OCI-LY3 (cell line): ENCODE measurements at regions not wholly inside any gene's neighbourhood (a gene's known extent, or its start where the extent isn't known, plus 50 kb on each side); places are given as distances from the start of the nearest gene placed in this dataset.

Experiments
- H2AFZ ChIP-seq: fragments of 200-600, 300-600 bp; shearing (Covaris generic); 2 replicates; pipeline ENCODE4 v1.6.0; 2014; ENCODE audit warnings: antibody characterized with exemption, low read depth, low read length
- H3K27ac ChIP-seq: fragments of 200-600, 300-600 bp; sonication (generic); 2 replicates; pipeline ENCODE4 v1.5.1; 2014; ENCODE audit warnings: mild to moderate bottlenecking, low read length, moderate library complexity, mixed read lengths
- H3K27me3 ChIP-seq: fragments of 200-600, 300-600 bp; sonication (generic); 2 replicates; pipeline ENCODE4 v1.6.1; 2014; ENCODE audit warnings: low read depth, low read length, mixed read lengths
- H3K36me3 ChIP-seq: fragments of 200-600, 300-600 bp; sonication (generic); replicated peaks from 2 replicates; pipeline ENCODE3; 2014; ENCODE audit warnings: low read depth, low read length, mixed read lengths
- H3K4me1 ChIP-seq: fragments of 300-600, 200-600 bp; sonication (generic); 2 replicates; pipeline ENCODE4 v1.6.1; 2014; ENCODE audit warnings: low read length, mixed read lengths
- H3K4me2 ChIP-seq: fragments of 200-600, 300-600 bp; sonication (generic); 2 replicates; pipeline ENCODE4 v1.6.1; 2014; ENCODE audit warnings: low read length, mixed read lengths
- H3K4me3 ChIP-seq: fragments of 300-600, 200-600 bp; sonication (generic); 2 replicates; pipeline ENCODE4 v1.5.1; 2014; ENCODE audit warnings: antibody characterized with exemption, mild to moderate bottlenecking, low read length, moderate library complexity
- H3K79me2 ChIP-seq: fragments of 300-600, 200-600 bp; shearing (Covaris generic); 2 replicates; pipeline ENCODE4 v1.6.1; 2014; ENCODE audit warnings: mild to moderate bottlenecking, low read length, mixed read lengths
- H3K9ac ChIP-seq: fragments of 300-600, 200-600 bp; shearing (Covaris generic); 2 replicates; pipeline ENCODE4 v1.6.0; 2014; ENCODE audit warnings: mild to moderate bottlenecking, low read length, moderate library complexity
- H3K9me3 ChIP-seq: fragments of 200-600, 300-600 bp; shearing (Covaris generic); 2 replicates; pipeline ENCODE4 v1.6.1; 2014; ENCODE audit warnings: low read length, mixed read lengths; ENCODE audit not compliant: insufficient read depth
- H4K20me1 ChIP-seq: fragments of 200-600, 300-600 bp; sonication (generic); 2 replicates; pipeline ENCODE4 v1.6.1; 2016; ENCODE audit warnings: low read length, mixed read lengths; ENCODE audit not compliant: insufficient read depth
- EZH2phosphoT487 ChIP-seq: fragments of 200-600 bp; shearing (Covaris generic); IDR thresholded peaks from 2 replicates; pipeline ENCODE4 v1.6.1; 2018; ENCODE audit warnings: antibody characterized with exemption, mixed run types, low read depth
- TF ChIP-seq, protein P1 (sequence below): fragments of 200-600, 300-600 bp; sonication (generic); IDR thresholded peaks from 2 replicates; pipeline ENCODE4 v1.5.1; 2014; ENCODE audit warnings: antibody characterized with exemption, low read length, low read depth

DNA sequence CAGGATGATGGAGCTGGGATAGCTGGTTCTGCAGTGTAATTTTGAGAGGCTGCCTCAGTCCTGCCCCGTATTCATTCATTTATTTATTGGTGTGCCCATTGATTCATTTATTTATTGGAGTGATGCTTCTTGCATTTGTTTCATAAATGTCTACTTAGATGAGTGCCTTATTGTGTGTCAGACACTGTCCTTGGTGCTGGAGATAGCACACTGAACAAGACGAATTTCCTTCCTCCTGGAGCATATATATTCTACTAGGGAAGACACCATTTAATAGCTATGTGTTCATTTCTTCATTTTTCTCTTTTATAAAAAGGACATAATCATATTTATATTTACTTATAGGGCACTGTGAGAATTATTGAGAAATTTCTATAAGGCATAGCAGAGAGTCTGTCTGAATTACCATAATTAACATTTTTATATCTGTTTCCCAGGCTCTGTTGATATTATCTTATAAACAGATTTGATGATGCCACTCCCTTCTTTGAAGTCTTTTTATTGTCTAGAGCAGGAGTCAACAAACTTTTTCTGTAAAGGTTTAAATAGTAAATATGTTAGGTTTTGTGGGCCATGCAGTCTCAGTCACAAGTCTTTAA lies 433.9 kb upstream of the ZNF608 start:
- no peaks in the 10 kb centered on the region for H3K36me3 ChIP-seq
- no peaks in the 10 kb centered on the region for H3K4me1 ChIP-seq
- H3K79me2 ChIP-seq = no peaks in the 10 kb centered on the region
- no peak overlapping the region for H2AFZ ChIP-seq
- no peak overlapping the region for H3K4me3 ChIP-seq
- no peaks in the 10 kb centered on the region for H4K20me1 ChIP-seq
- no peaks in the 10 kb centered on the region for H3K9me3 ChIP-seq
- no peak overlapping the region for H3K27ac ChIP-seq
- no peak for TF ChIP-seq EZH2phosphoT487
- TF ChIP-seq, protein P1, sequence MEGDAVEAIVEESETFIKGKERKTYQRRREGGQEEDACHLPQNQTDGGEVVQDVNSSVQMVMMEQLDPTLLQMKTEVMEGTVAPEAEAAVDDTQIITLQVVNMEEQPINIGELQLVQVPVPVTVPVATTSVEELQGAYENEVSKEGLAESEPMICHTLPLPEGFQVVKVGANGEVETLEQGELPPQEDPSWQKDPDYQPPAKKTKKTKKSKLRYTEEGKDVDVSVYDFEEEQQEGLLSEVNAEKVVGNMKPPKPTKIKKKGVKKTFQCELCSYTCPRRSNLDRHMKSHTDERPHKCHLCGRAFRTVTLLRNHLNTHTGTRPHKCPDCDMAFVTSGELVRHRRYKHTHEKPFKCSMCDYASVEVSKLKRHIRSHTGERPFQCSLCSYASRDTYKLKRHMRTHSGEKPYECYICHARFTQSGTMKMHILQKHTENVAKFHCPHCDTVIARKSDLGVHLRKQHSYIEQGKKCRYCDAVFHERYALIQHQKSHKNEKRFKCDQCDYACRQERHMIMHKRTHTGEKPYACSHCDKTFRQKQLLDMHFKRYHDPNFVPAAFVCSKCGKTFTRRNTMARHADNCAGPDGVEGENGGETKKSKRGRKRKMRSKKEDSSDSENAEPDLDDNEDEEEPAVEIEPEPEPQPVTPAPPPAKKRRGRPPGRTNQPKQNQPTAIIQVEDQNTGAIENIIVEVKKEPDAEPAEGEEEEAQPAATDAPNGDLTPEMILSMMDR = no peak
- H3K9ac ChIP-seq = no peak overlapping the region
- H3K4me2 ChIP-seq = no peak overlapping the region
- H3K27me3 ChIP-seq = no peaks in the 10 kb centered on the region

DNA sequence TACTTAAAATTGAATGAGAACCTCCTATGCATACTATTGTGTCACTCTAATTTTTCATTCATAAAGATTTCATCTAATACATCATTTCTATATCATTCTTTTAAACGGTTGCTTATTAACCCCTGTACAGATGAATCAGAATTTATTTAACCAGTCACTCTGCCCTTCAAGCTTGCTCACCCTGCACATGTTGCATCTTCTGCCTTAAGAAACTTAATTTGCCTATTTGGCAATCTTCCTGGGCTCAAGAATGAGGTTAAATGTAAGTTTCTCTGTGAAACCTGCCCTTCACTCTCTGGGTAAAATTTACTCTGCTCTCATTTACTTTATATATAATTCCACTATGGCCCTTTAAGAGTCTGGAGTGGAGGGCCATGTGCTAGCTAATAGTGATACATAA lies 434.7 kb upstream of the ZNF608 start:
- H3K9ac ChIP-seq = no peak overlapping the region
- no peak overlapping the region for H3K4me2 ChIP-seq
- no peaks in the 10 kb centered on the region for H3K27me3 ChIP-seq
- no peak for TF ChIP-seq EZH2phosphoT487
- TF ChIP-seq, protein P1 = no peak
- no peak overlapping the region for H3K4me3 ChIP-seq
- no peaks in the 10 kb centered on the region for H3K9me3 ChIP-seq
- H2AFZ ChIP-seq = no peak overlapping the region
- H3K36me3 ChIP-seq = no peaks in the 10 kb centered on the region
- H3K4me1 ChIP-seq = no peaks in the 10 kb centered on the region
- no peak overlapping the region for H3K27ac ChIP-seq
- H4K20me1 ChIP-seq = no peaks in the 10 kb centered on the region
- H3K79me2 ChIP-seq = no peaks in the 10 kb centered on the region

DNA sequence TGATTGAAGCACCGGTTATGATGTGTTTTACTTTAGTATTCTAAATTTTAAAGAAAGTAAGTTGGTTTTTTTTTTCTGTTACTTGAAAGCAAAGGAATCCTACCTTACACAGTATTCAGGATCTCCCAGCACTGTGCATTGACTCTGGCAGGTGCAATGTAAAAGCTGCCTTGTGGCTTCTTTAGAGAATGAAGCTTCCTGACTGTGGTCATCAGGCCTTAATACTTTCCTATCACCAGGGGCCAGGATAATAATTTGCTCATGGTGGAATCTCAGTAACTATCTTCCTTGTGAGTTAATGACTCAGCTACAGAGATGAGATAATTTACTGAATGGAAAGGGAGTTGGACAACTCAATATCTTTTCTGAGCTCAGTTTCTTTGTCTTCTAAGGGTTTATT lies 435.5 kb upstream of the ZNF608 start:
- Histone ChIP-seq H3K4me3 (no peak overlapping the region), H3K4me1 (no peaks in the 10 kb centered on the region), H3K27me3 (no peaks in the 10 kb centered on the region), H3K79me2 (no peaks in the 10 kb centered on the region), H3K27ac (no peak overlapping the region), H3K4me2 (no peak overlapping the region), H2AFZ (no peak overlapping the region), H3K9me3 (no peaks in the 10 kb centered on the region), H3K36me3 (no peaks in the 10 kb centered on the region), H3K9ac (no peak overlapping the region), H4K20me1 (no peaks in the 10 kb centered on the region)
- TF ChIP-seq, protein P1 = no peak
- TF ChIP-seq EZH2phosphoT487 = no peak

DNA sequence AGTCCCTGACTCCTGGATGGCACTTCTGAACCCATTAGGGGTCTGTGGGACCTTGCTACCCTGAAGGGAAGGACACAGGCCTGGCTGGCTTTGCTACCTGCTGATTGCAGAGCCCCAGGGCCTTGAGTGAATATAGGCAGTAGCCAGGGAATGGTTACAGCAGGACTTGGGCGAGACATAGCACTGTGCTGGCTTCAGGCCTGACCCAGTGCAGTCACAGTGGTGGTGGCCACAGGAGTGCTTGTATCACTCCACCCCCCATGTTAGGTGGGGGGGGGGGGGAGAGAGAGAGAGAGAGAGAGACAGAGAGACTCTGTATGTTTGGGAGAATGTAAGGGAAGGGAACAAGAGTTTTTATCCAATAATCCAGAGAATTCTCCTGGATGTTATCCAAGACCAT lies 439.3 kb upstream of the ZNF608 start:
- no peaks in the 10 kb centered on the region for H3K9me3 ChIP-seq
- no peaks in the 10 kb centered on the region for H4K20me1 ChIP-seq
- H3K4me2 ChIP-seq = no peak overlapping the region
- peaks cover 2% of the 10 kb centered on the region for H3K4me1 ChIP-seq
- H3K27me3 ChIP-seq = no peaks in the 10 kb centered on the region
- H3K9ac ChIP-seq = no peak overlapping the region
- H3K79me2 ChIP-seq = no peaks in the 10 kb centered on the region
- no peaks in the 10 kb centered on the region for H3K36me3 ChIP-seq
- no peak overlapping the region for H3K27ac ChIP-seq
- no peak overlapping the region for H3K4me3 ChIP-seq
- no peak overlapping the region for H2AFZ ChIP-seq
- TF ChIP-seq, protein P1 = no peak
- TF ChIP-seq EZH2phosphoT487 = no peak
